ENCODE measurements at regions not wholly inside any gene's neighbourhood (a gene's known extent, or its start where the extent isn't known, plus 50 kb on each side); places are given as distances from the start of the nearest gene placed in this dataset.
"Not testable (repeated sequence)": the region's sequence is repeated elsewhere in the genome, so short reads cannot be mapped to it uniquely, and the experiment has no call there.

- not testable (repeated sequence) for DNase-seq (ENCODE audit: low read depth, low spot score)
Measured at GRCh38 chr2:13381928-13382327, 665.2 kb downstream of the TRIB2 start.

GRCh38 chr2:13389172-13389571 is 672.4 kb downstream of the TRIB2 start:
- DNase-seq (ENCODE audit: low read depth, low spot score): not testable (repeated sequence)

GRCh38 chr2:13390676-13391075 is 673.9 kb downstream of the TRIB2 start:
- no peak for DNase-seq (ENCODE audit: low read depth, low spot score)

- DNase-seq (ENCODE audit: low read depth, low spot score): no peak
Measured at GRCh38 chr2:13401312-13401711, 684.6 kb downstream of the TRIB2 start.

- DNase-seq (ENCODE audit: low read depth, low spot score): no peak
Measured at GRCh38 chr2:13413989-13414388, 697.3 kb downstream of the TRIB2 start.

- DNase-seq (ENCODE audit: low read depth, low spot score): no peak
Measured at GRCh38 chr2:13414897-13415296, 698.2 kb downstream of the TRIB2 start.

GRCh38 chr2:13433954-13434353 is 717.2 kb downstream of the TRIB2 start:
- DNase-seq (ENCODE audit: low read depth, low spot score): no peak

GRCh38 chr2:13443554-13444261 is 727.0 kb downstream of the TRIB2 start:
- not testable (repeated sequence) for DNase-seq (ENCODE audit: low read depth, low spot score)

- DNase-seq (ENCODE audit: low read depth, low spot score): no peak
Measured at GRCh38 chr2:13462464-13462863, 745.7 kb downstream of the TRIB2 start.

- no peak for DNase-seq (ENCODE audit: low read depth, low spot score)
Measured at GRCh38 chr2:13466076-13466475, 749.3 kb downstream of the TRIB2 start.

- DNase-seq (ENCODE audit: low read depth, low spot score): no peak
Measured at GRCh38 chr2:13474538-13474937, 757.8 kb downstream of the TRIB2 start.

- no peak for DNase-seq (ENCODE audit: low read depth, low spot score)
Measured at GRCh38 chr2:13480057-13480456, 763.3 kb downstream of the TRIB2 start.

- DNase-seq (ENCODE audit: low read depth, low spot score): peak; percentile 56
Measured at GRCh38 chr2:13481201-13481600, 764.5 kb downstream of the TRIB2 start.

- DNase-seq (ENCODE audit: low read depth, low spot score): no peak
Measured at GRCh38 chr2:13485256-13485655, 768.5 kb downstream of the TRIB2 start.

- peak; percentile 48 for DNase-seq (ENCODE audit: low read depth, low spot score)
Measured at GRCh38 chr2:13488965-13489364, 772.2 kb downstream of the TRIB2 start.

GRCh38 chr2:13492262-13492661 is 775.5 kb downstream of the TRIB2 start:
- DNase-seq (ENCODE audit: low read depth, low spot score): no peak

GRCh38 chr2:13495051-13495450 is 778.3 kb downstream of the TRIB2 start:
- no peak for DNase-seq (ENCODE audit: low read depth, low spot score)

- no peak for DNase-seq (ENCODE audit: low read depth, low spot score)
Measured at GRCh38 chr2:13504808-13505207, 788.1 kb downstream of the TRIB2 start.

- no peak for DNase-seq (ENCODE audit: low read depth, low spot score)
Measured at GRCh38 chr2:13508671-13509070, 791.9 kb downstream of the TRIB2 start.

- DNase-seq (ENCODE audit: low read depth, low spot score): no peak
Measured at GRCh38 chr2:13515254-13515653, 798.5 kb downstream of the TRIB2 start.

- no peak for DNase-seq (ENCODE audit: low read depth, low spot score)
Measured at GRCh38 chr2:13522096-13522495, 805.4 kb downstream of the TRIB2 start.

GRCh38 chr2:13522917-13523821 is 806.4 kb downstream of the TRIB2 start:
- peak; percentile 62 for DNase-seq (ENCODE audit: low read depth, low spot score)

GRCh38 chr2:13524492-13524891 is 807.8 kb downstream of the TRIB2 start:
- no peak for DNase-seq (ENCODE audit: low read depth, low spot score)

Measured in astrocyte of the hippocampus (primary cell).